SK-N-MC (cell line): ENCODE measurements at regions not wholly inside any gene's neighbourhood (a gene's known extent, or its start where the extent isn't known, plus 50 kb on each side); places are given as distances from the start of the nearest gene placed in this dataset.

Experiments
- DNase-seq: peaks from one replicate; pipeline ENCODE4 v3.0.0-alpha.2; 2011; ENCODE audit warnings: low read depth, low spot score
- H3K27ac ChIP-seq: fragments of 200-600 bp; sonication (generic); 2 replicates; pipeline ENCODE4 v1.5.1; 2016; ENCODE audit warnings: mixed run types
- H3K36me3 ChIP-seq: fragments of 200-600 bp; sonication (generic); 2 replicates; pipeline ENCODE4 v1.6.1; 2017; ENCODE audit warnings: antibody characterized with exemption, low read length, mixed read lengths; ENCODE audit not compliant: insufficient read depth
- H3K4me3 ChIP-seq: fragments of 200-600 bp; sonication (generic); 2 replicates; pipeline ENCODE4 v1.5.1; 2016
- H3K9ac ChIP-seq: fragments of 200-600 bp; sonication (generic); 2 replicates; pipeline ENCODE4 v1.8.0; 2017; ENCODE audit warnings: mixed run types, mixed read lengths; ENCODE audit not compliant: insufficient read length
- H3K9me3 ChIP-seq: fragments of 200-600 bp; sonication (generic); 2 replicates; pipeline ENCODE4 v1.6.1; 2017; ENCODE audit warnings: low read depth, mild to moderate bottlenecking, antibody characterized with exemption, low read length, moderate library complexity, mixed read lengths
- EZH2 ChIP-seq: fragments of 200-600 bp; sonication (generic); IDR thresholded peaks from one replicate; pipeline ENCODE4 v1.6.1; 2017; ENCODE audit warnings: antibody characterized with exemption
- FOXP2 ChIP-seq: optimal IDR thresholded peaks from 2 replicates; pipeline ENCODE3; 2011; ENCODE audit warnings: mild to moderate bottlenecking, moderate library complexity; ENCODE audit not compliant: insufficient read depth; ENCODE audit errors: extremely low read length, control extremely low read depth
- POLR2AphosphoS5 ChIP-seq: IDR thresholded peaks from 2 replicates; pipeline ENCODE4 v1.6.1; 2012; ENCODE audit warnings: mild to moderate bottlenecking, low read depth, low read length, borderline replicate concordance

- H3K36me3 ChIP-seq, result no peaks in the 10 kb centered on the region
- no peaks in the 10 kb centered on the region for H3K9me3 ChIP-seq
- TF ChIP-seq EZH2 (no peak), POLR2AphosphoS5 (no peak), FOXP2 (no peak)
- H3K4me3 ChIP-seq, result no peak overlapping the region
- H3K9ac ChIP-seq, result no peak overlapping the region
- no peak overlapping the region for H3K27ac ChIP-seq
- DNase-seq, result no peak
Observed at GRCh38 chr11:112794331-112794846, 166.8 kb upstream of the NCAM1 start.

- Histone ChIP-seq H3K27ac (no peak overlapping the region), H3K9ac (no peak overlapping the region), H3K9me3 (no peaks in the 10 kb centered on the region), H3K4me3 (no peak overlapping the region), H3K36me3 (no peaks in the 10 kb centered on the region)
- no peak for TF ChIP-seq FOXP2
- no peak for TF ChIP-seq EZH2
- TF ChIP-seq POLR2AphosphoS5, result no peak
- DNase-seq, result no peak
Observed at GRCh38 chr11:112795142-112795815, 165.9 kb upstream of the NCAM1 start.

- DNase-seq, result no peak
Observed at GRCh38 chr11:112795911-112796649, 165.1 kb upstream of the NCAM1 start.

GRCh38 chr11:112797092-112797491 lies 164.1 kb upstream of the NCAM1 start:
- H3K27ac ChIP-seq, result no peak overlapping the region
- no peaks in the 10 kb centered on the region for H3K9me3 ChIP-seq
- TF ChIP-seq EZH2 (no peak), FOXP2 (no peak), POLR2AphosphoS5 (no peak)
- DNase-seq, result no peak
- H3K36me3 ChIP-seq, result no peaks in the 10 kb centered on the region
- no peak overlapping the region for H3K4me3 ChIP-seq
- H3K9ac ChIP-seq, result no peak overlapping the region

More at GRCh38 chr11:112795911-112796649, 165.1 kb upstream of the NCAM1 start:
- no peak overlapping the region for H3K4me3 ChIP-seq
- no peak overlapping the region for H3K9ac ChIP-seq
- no peak for TF ChIP-seq POLR2AphosphoS5
- no peak for TF ChIP-seq FOXP2
- TF ChIP-seq EZH2, result no peak
- no peaks in the 10 kb centered on the region for H3K9me3 ChIP-seq
- H3K36me3 ChIP-seq, result no peaks in the 10 kb centered on the region
- no peak overlapping the region for H3K27ac ChIP-seq

GRCh38 chr11:112797648-112798293 lies 163.4 kb upstream of the NCAM1 start:
- no peaks in the 10 kb centered on the region for H3K9me3 ChIP-seq
- no peaks in the 10 kb centered on the region for H3K36me3 ChIP-seq
- H3K9ac ChIP-seq, result no peak overlapping the region
- no peak for DNase-seq
- H3K4me3 ChIP-seq, result no peak overlapping the region
- TF ChIP-seq FOXP2 (no peak), EZH2 (no peak), POLR2AphosphoS5 (no peak)
- no peak overlapping the region for H3K27ac ChIP-seq

- no peaks in the 10 kb centered on the region for H3K36me3 ChIP-seq
- no peak overlapping the region for H3K27ac ChIP-seq
- DNase-seq, result no peak
- TF ChIP-seq EZH2, result no peak
- no peak for TF ChIP-seq FOXP2
- no peak for TF ChIP-seq POLR2AphosphoS5
- H3K9me3 ChIP-seq, result no peaks in the 10 kb centered on the region
- no peak overlapping the region for H3K9ac ChIP-seq
- no peak overlapping the region for H3K4me3 ChIP-seq
Observed at GRCh38 chr11:112801025-112801816, 160.0 kb upstream of the NCAM1 start.

GRCh38 chr11:112801817-112802088 lies 159.5 kb upstream of the NCAM1 start:
- Histone ChIP-seq H3K36me3 (no peaks in the 10 kb centered on the region), H3K27ac (no peak overlapping the region), H3K9ac (no peak overlapping the region), H3K9me3 (no peaks in the 10 kb centered on the region), H3K4me3 (no peak overlapping the region)
- no peak for TF ChIP-seq FOXP2
- DNase-seq, result no peak

- H3K27ac ChIP-seq, result no peak overlapping the region
- H3K4me3 ChIP-seq, result no peak overlapping the region
- H3K9ac ChIP-seq, result no peak overlapping the region
- no peak for TF ChIP-seq EZH2
- TF ChIP-seq FOXP2, result no peak
- no peak for TF ChIP-seq POLR2AphosphoS5
- H3K9me3 ChIP-seq, result no peaks in the 10 kb centered on the region
- DNase-seq, result no peak
- no peaks in the 10 kb centered on the region for H3K36me3 ChIP-seq
Observed at GRCh38 chr11:112805658-112806057, 155.6 kb upstream of the NCAM1 start.
